ENCODE measurements at regions not wholly inside any gene's neighbourhood (a gene's known extent, or its start where the extent isn't known, plus 50 kb on each side); places are given as distances from the start of the nearest gene placed in this dataset.
"Not testable (repeated sequence)": the region's sequence is repeated elsewhere in the genome, so short reads cannot be mapped to it uniquely, and the experiment has no call there.

- DNase-seq (ENCODE audit: extremely low read depth, low read depth) = no peak
Measured at GRCh38 chr5:12659686-12660085, 755.4 kb upstream of the CTNND2 start.

GRCh38 chr5:12658871-12659446, 754.7 kb upstream of the CTNND2 start:
- no peak overlapping the region for H3K4me3 ChIP-seq (replicated peaks; ENCODE audit: low read depth, low read length)
- DNase-seq (ENCODE audit: extremely low read depth, low read depth) = no peak
- TF ChIP-seq, protein P1, sequence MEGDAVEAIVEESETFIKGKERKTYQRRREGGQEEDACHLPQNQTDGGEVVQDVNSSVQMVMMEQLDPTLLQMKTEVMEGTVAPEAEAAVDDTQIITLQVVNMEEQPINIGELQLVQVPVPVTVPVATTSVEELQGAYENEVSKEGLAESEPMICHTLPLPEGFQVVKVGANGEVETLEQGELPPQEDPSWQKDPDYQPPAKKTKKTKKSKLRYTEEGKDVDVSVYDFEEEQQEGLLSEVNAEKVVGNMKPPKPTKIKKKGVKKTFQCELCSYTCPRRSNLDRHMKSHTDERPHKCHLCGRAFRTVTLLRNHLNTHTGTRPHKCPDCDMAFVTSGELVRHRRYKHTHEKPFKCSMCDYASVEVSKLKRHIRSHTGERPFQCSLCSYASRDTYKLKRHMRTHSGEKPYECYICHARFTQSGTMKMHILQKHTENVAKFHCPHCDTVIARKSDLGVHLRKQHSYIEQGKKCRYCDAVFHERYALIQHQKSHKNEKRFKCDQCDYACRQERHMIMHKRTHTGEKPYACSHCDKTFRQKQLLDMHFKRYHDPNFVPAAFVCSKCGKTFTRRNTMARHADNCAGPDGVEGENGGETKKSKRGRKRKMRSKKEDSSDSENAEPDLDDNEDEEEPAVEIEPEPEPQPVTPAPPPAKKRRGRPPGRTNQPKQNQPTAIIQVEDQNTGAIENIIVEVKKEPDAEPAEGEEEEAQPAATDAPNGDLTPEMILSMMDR (IDR thresholded peaks at IDR 0.05; ENCODE audit: low read depth, low read length, missing control alignments) = no peak

More at GRCh38 chr5:12659686-12660085, 755.4 kb upstream of the CTNND2 start:
- H3K4me3 ChIP-seq (replicated peaks; ENCODE audit: low read depth, low read length) = no peak overlapping the region
- TF ChIP-seq, protein P1 (IDR thresholded peaks at IDR 0.05; ENCODE audit: low read depth, low read length, missing control alignments) = no peak

DNA sequence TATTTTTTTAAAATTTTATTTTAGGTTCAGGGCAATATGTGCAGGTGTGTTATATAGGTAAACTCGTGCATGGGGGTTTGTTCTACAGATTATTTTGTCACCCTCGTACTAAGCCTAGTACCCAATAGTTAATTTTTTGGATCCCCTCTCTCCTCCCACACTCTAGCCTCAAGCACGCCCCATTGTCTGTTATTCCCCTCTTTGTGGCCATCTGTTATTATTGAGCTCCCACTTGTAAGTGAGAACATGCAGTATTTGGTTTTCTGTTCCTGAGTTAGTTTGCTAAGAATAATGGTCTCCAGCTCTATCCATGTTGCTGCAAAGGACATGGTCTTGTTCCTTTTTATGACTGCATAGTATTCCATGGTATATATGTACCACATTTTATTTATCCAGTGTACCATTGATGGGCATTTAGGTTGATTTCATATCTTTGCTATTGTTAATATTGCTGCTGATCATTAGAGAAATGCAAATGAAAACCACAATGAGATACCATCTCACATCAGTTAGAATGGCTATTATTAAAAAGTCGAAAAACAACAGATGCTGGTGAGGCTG, 753.7 kb upstream of the CTNND2 start:
- not testable (repeated sequence) for DNase-seq (ENCODE audit: extremely low read depth, low read depth); H3K4me3 ChIP-seq (replicated peaks; ENCODE audit: low read depth, low read length)

GRCh38 chr5:12655675-12656074, 751.4 kb upstream of the CTNND2 start:
- no peak overlapping the region for H3K4me3 ChIP-seq (replicated peaks; ENCODE audit: low read depth, low read length)
- TF ChIP-seq, protein P1 (IDR thresholded peaks at IDR 0.05; ENCODE audit: low read depth, low read length, missing control alignments) = no peak
- no peak for DNase-seq (ENCODE audit: extremely low read depth, low read depth)

GRCh38 chr5:12652201-12652600, 748.0 kb upstream of the CTNND2 start:
- no peak overlapping the region for H3K4me3 ChIP-seq (replicated peaks; ENCODE audit: low read depth, low read length)
- TF ChIP-seq, protein P1 (IDR thresholded peaks at IDR 0.05; ENCODE audit: low read depth, low read length, missing control alignments) = no peak
- DNase-seq (ENCODE audit: extremely low read depth, low read depth) = no peak

GRCh38 chr5:12648558-12648957, 744.3 kb upstream of the CTNND2 start:
- TF ChIP-seq, protein P1 (IDR thresholded peaks at IDR 0.05; ENCODE audit: low read depth, low read length, missing control alignments) = no peak
- H3K4me3 ChIP-seq (replicated peaks; ENCODE audit: low read depth, low read length) = no peak overlapping the region
- no peak for DNase-seq (ENCODE audit: extremely low read depth, low read depth)

- no peak overlapping the region for H3K4me3 ChIP-seq (replicated peaks; ENCODE audit: low read depth, low read length)
- TF ChIP-seq, protein P1 (IDR thresholded peaks at IDR 0.05; ENCODE audit: low read depth, low read length, missing control alignments) = no peak
- DNase-seq (ENCODE audit: extremely low read depth, low read depth) = no peak
Measured at GRCh38 chr5:12647613-12648012, 743.4 kb upstream of the CTNND2 start.
